Bronchial epithelial cell (primary cell): ENCODE measurements at regions not wholly inside any gene's neighbourhood (a gene's known extent, or its start where the extent isn't known, plus 50 kb on each side); places are given as distances from the start of the nearest gene placed in this dataset.
A peak's percentile ranks its signal among the peaks of the same experiment; 100 is the strongest.

Source experiments
- DNase-seq: peaks from one replicate; pipeline ENCODE4 v3.0.0-alpha.2; 2010; ENCODE audit warnings: low read depth
- FAIRE-seq: peaks from 2 replicates; lab custom pipeline; 2011; peaks lifted over from hg19 to GRCh38; lab: Jason Lieb, UNC
- H3K27me3 ChIP-seq: 2 replicates; pipeline ENCODE4 v1.5.1; 2011; ENCODE audit warnings: low read length; ENCODE audit not compliant: control insufficient read depth, insufficient read depth
- H3K36me3 ChIP-seq: 2 replicates; pipeline ENCODE4 v1.5.1; 2011; ENCODE audit warnings: low read length; ENCODE audit not compliant: control insufficient read depth, insufficient read depth
- H3K4me3 ChIP-seq: 2 replicates; pipeline ENCODE4 v1.5.1; 2011; ENCODE audit warnings: mild to moderate bottlenecking, low read depth, low read length, control low read depth
- CTCF ChIP-seq: IDR thresholded peaks from 2 replicates; pipeline ENCODE4 v1.5.1; 2011; ENCODE audit warnings: mild to moderate bottlenecking, moderate library complexity, low read length, control low read depth, inconsistent platforms; ENCODE audit not compliant: insufficient read depth, severe bottlenecking

- H3K4me3 ChIP-seq = no peak overlapping the region
- H3K36me3 ChIP-seq = no peaks in the 10 kb centered on the region
- H3K27me3 ChIP-seq = no peaks in the 10 kb centered on the region
- FAIRE-seq (no peak), DNase-seq (no peak)
- TF ChIP-seq CTCF = no peak
Observed at GRCh38 chr1:177469519-177469918, 298.8 kb downstream of the BRINP2 start.

- FAIRE-seq = no peak
- Histone ChIP-seq H3K27me3 (no peaks in the 10 kb centered on the region), H3K4me3 (no peak overlapping the region), H3K36me3 (no peaks in the 10 kb centered on the region)
- DNase-seq = peak; percentile 70
- no peak for TF ChIP-seq CTCF
Observed at GRCh38 chr1:177466286-177466685, 295.5 kb downstream of the BRINP2 start.

- Histone ChIP-seq H3K27me3 (no peaks in the 10 kb centered on the region), H3K4me3 (no peak overlapping the region), H3K36me3 (no peaks in the 10 kb centered on the region)
- TF ChIP-seq CTCF = no peak
- DNase-seq (no peak), FAIRE-seq (no peak)
Observed at GRCh38 chr1:177464686-177465085, 293.9 kb downstream of the BRINP2 start.

GRCh38 chr1:177451191-177451590 is 280.4 kb downstream of the BRINP2 start:
- no peaks in the 10 kb centered on the region for H3K27me3 ChIP-seq
- H3K4me3 ChIP-seq = no peak overlapping the region
- DNase-seq (no peak), FAIRE-seq (no peak)
- TF ChIP-seq CTCF = no peak
- no peaks in the 10 kb centered on the region for H3K36me3 ChIP-seq

GRCh38 chr1:177448652-177449357 is 278.0 kb downstream of the BRINP2 start:
- Histone ChIP-seq H3K36me3 (no peaks in the 10 kb centered on the region), H3K4me3 (no peak overlapping the region), H3K27me3 (peaks cover 1% of the 10 kb centered on the region)
- DNase-seq (peak; percentile 58), FAIRE-seq (no peak)
- no peak for TF ChIP-seq CTCF

DNA sequence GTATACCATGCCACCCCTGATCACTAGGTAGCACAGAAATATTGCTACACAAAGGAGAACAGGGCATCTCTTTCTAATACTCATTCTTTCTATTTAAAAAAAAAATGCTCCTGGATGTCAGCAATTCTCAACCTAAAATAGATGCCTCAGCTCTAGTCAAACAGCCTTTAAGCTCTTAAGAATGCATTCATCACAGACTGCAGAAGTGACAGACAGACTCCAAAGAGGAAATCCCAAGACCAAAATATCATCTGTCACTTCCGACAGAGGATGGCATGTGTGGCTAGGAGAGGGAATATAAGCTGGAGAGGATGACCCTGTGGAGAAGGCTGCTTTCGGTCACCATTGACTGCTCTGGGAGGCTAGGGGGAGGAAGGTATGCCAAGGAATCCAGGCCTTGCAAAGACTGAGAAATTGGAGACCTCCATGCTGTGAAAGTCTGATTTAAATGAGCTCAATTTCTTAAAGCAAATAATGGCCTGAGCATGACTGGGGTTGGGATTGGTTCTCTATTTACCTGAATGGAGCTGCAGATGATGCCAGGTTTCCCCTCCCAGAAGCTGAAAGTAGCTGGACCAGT is 277.4 kb downstream of the BRINP2 start:
- H3K36me3 ChIP-seq = no peaks in the 10 kb centered on the region
- H3K27me3 ChIP-seq = peaks cover 1% of the 10 kb centered on the region
- DNase-seq (no peak), FAIRE-seq (no peak)
- H3K4me3 ChIP-seq = no peak overlapping the region
- TF ChIP-seq CTCF = no peak
